Astrocyte of the hippocampus (primary cell): ENCODE measurements at regions not wholly inside any gene's neighbourhood (a gene's known extent, or its start where the extent isn't known, plus 50 kb on each side); places are given as distances from the start of the nearest gene placed in this dataset.
"Not testable (repeated sequence)": the region's sequence is repeated elsewhere in the genome, so short reads cannot be mapped to it uniquely, and the experiment has no call there.

Experiments used
- DNase-seq: peaks from one replicate; pipeline ENCODE4 v3.0.0; 2011; ENCODE audit warnings: low read depth, low spot score

DNA sequence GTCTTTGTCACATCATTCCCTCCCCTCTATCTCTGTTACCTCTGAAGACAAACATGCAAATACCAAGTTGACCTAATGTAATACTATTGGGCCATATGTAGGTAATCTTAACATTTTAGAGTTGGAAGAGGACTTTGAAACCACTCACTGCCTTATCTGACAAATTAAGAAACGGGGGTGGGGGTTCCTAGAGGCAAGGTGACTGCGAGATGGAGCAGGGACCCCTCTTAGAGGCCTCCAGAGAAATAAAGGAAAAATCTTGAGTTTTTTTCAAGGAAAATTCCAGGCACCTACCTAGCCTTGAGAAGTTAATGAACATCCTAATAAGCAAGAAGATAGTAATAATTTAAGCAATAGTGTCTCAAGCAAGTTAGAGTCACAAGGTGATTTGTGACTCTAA lies 270.8 kb downstream of the CD83 start:
- no peak for DNase-seq

- not testable (repeated sequence) for DNase-seq
These were observed 272.2 kb downstream of the CD83 start for GRCh38 chr6:14389776-14390175.

GRCh38 chr6:14390805-14391204 lies 273.2 kb downstream of the CD83 start:
- DNase-seq = no peak

DNA sequence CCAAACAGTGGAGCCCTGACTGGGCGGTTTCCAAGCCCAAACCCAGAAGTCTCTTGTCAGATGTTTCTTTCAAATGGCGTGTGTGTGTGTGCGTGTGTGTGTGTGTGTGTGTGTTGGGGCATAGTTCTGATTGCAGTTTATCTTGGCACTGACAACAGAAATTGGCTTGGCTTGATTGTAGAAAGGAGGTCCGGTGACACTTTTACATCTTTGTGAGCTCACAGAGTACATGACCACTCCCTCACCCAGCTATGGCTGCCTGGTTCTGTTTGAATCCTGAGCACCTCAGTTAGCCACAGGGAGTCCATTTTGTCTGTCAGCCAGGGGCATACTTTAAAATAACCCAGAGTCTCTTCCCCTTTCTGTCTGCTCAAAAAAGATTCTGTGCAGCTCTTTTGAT lies 276.3 kb downstream of the CD83 start:
- no peak for DNase-seq

- no peak for DNase-seq
These were observed 278.8 kb downstream of the CD83 start for GRCh38 chr6:14396392-14396791.

DNA sequence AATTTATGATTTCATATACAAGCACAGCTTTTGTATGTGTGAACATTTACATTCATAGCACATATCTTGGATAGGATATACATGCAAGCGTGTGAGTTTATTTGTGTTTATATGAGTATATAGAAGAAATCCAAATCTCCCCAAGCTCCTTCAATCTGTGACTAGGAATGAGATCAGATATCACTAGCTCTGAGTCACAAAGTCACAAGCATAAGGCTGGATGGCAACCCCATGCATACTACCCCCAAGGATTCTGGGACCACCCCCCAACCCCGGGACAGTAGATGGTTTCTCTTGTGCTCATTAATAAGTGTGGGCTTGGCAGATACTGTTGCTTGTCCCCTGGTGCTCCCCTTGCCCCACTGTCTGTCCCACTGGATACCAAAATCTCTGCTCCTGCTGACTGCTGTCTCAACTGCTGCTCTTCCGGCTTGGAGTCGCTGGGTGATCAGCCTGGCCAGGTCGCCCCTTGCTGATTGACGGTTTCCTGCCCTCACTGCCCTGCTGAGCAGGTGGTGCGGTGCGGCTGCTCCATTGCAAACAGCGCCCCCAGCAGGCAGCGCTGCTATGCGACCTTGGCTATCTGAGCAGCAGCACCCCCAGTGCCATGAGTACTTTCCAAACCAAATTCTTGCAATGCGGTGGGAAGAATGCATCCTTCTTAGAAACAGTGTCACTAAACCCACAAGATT lies 279.4 kb downstream of the CD83 start:
- no peak for DNase-seq

DNA sequence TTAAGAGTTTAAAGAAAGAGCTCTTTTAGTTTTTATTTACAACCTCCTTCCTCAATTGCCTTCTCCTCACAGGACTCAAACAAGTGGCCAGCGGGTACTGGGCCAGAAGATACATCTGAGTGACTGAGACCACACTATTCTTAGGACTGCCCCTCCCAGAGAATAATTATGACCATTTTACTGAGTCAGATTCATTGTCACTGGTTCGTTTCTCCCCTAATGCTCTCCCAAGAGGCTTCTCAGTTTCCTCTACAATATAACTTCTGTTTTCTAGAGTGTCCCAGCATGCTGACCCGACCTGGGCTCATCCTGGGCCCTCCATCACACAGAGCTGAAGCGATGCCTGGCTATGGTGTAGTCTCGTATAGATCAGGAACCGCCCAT lies 279.9 kb downstream of the CD83 start:
- no peak for DNase-seq

DNA sequence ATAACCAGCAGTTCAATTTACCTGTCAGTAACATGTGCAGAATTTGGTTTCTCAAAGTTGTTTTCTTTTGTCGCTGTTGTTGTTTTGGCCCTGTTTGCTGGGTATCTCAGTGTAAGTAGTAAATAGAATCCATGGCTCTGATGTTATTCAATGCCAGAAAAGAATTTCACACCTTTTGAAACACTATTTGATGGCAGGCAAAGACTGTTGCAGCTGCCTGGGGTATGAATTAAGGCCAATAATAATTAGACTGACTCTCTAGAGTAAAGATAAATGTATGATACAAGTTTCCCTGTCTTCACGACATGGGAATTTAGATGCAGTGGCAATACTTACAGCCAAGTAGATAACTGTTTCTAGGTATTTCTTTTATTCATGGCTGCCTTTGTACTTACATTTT lies 281.4 kb downstream of the CD83 start:
- DNase-seq = no peak

GRCh38 chr6:14399635-14400034 lies 282.1 kb downstream of the CD83 start:
- DNase-seq = no peak

- DNase-seq = peak; percentile 19
These were observed 283.7 kb downstream of the CD83 start for GRCh38 chr6:14401246-14401645.

- no peak for DNase-seq
These were observed 289.2 kb downstream of the CD83 start for GRCh38 chr6:14406614-14407331.

GRCh38 chr6:14408446-14408845 lies 290.9 kb downstream of the CD83 start:
- no peak for DNase-seq

GRCh38 chr6:14412026-14412425 lies 294.5 kb downstream of the CD83 start:
- DNase-seq = peak; percentile 36

DNA sequence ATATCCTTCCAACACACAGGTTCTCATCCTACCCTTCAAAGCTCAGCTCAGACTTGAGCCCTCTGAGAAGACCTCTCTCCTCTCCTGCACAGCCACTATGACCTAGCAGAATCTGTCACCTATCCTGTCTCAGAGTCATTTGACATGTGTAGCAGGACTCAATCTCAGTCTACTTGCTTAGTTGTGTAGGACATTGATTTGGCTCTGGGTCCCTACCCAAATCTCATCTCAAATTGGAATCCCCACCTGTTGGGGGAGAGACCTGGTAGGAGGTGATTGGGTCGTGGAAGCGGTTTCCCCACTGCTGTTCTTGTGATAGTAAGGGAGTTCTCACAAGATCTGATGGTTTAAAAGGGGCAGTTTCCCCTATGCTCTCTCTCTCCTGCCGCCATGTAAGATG lies 297.9 kb downstream of the CD83 start:
- no peak for DNase-seq

DNA sequence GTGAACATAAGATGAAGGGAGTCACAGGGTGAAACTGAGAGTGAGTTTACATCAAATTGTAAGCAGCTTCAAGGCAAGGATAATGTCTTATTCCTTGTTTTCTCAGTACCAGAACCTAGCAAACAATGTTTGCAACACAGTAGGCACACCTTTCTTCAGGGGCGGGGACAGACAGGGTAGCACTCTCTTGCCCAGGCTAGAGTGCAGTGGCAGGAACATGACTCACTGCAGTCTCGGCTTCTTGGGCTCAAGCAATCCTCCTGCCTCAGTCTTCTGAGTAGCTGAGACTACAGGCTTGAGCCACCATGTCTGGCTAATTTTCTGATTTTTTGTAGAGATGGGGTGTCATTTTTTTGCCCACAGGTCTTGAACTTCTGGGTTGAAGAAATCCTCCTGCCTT lies 299.8 kb downstream of the CD83 start:
- DNase-seq = no peak

DNA sequence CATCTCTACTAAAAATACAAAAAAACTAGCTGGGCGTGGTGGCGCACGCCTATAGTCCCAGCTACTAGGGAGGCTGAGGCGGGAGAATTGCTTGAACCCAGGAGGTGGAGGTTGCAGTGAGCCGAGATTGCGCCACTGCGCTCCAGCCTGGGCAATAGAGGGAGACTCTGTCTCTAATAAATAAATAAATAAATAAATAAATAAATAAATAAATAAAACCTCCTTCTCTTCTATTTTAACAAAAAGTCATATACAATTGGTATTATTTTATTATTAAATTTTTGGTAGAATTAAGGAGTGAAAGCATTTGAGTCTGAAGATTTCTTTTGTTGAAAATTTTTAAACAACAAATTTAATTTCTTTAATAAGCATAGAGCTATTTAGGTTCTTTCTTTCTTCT lies 301.7 kb downstream of the CD83 start:
- not testable (repeated sequence) for DNase-seq

GRCh38 chr6:14422061-14422460 lies 304.5 kb downstream of the CD83 start:
- no peak for DNase-seq

DNA sequence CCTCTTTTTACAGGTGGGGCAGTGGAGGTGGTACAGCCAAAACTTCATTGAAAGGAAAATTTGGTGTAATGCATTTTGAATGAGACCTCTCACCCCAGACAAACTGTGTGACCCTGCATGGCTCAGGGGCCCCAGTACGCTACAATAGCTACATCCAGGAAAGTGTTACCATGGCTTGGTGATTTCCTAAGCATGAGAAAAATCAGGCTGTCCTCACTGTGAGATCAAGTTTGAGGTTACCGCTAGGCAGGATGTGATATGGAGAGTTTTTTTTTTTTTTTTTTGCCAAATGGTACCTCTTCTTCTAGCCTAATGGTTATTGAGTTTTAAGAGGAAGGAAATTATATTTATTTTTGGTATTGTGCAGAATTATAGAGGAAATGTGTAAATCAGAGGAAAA lies 305.3 kb downstream of the CD83 start:
- no peak for DNase-seq

DNA sequence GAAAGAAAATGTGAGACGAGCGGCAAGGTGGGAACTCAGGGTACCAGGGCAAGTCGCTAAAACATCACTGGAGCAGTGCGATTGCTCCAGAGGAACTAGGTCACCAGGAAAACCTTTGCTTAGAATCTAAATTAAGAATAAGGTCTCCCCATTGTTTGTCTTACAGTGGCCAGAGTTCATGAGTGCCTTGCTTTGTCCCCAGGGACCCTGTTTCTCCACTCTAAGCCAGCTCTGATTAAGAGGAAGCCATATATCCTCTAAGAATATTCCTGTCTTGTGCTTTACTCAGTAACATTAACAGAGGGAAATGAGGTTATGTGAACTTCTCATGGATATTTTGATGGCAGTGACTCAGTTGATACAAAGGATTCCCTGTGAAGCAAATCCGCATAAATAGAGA lies 305.8 kb downstream of the CD83 start:
- DNase-seq = no peak

- no peak for DNase-seq
These were observed 306.4 kb downstream of the CD83 start for GRCh38 chr6:14423955-14424354.

DNA sequence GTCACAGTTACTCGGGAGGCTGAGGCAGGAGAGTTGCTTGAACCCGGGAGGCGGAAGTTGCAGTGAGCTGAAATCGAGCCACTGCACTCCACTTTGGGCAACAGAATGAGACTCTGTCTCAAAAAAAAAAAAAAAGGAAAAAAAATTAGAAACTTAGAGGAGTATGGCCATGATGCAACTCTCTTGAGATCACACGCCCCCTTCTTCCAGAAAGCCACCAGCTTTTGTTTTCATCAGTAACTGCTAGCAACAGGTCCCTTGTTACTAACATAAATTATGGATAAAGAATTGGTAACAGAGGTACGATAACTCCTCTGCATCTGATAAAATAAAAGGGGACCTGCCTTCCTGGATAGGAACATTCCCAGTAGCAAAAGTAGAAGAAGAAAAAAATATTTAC lies 308.2 kb downstream of the CD83 start:
- no peak for DNase-seq

DNA sequence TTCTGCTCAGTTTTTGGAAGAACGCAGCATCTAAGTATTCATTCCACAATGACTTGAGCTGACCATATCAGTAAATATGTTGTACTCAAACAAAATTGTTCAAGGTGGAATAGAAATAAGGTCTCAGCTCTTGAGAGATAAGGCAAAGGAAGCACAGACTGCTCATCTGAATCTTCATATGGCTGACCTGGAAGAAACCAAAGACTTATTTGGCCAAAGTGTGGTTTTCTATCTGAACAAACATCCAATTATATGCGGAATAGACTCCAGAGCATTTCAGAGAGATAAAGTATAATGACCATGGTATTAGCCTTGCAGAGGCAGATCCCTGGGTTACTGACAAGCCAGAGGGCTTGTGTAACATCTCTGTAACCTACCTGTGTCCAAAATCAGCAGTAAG lies 308.7 kb downstream of the CD83 start:
- DNase-seq = no peak

- no peak for DNase-seq
These were observed 310.7 kb downstream of the CD83 start for GRCh38 chr6:14428269-14428668.

DNA sequence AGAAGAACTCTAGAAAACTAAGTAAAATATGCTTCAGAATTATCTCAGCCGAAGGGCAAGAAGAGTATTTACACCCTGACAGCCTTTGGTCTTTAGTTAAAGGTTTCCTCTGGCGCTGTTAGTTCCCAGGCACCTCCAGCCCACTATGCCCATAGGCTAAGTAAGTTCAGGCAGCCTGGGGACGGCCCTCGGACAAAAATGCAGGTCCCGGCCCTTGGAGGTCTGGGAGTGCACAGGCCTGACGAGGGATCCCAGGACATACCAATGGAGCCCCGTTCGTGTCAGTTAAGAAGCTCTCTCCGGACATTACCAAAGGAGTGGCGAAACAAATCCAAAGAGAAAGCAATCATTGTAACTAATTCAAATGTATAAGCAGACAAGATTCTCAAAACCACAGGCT lies 311.8 kb downstream of the CD83 start:
- DNase-seq = no peak
